ENCODE measurements at regions not wholly inside any gene's neighbourhood (a gene's known extent, or its start where the extent isn't known, plus 50 kb on each side); places are given as distances from the start of the nearest gene placed in this dataset.

DNA sequence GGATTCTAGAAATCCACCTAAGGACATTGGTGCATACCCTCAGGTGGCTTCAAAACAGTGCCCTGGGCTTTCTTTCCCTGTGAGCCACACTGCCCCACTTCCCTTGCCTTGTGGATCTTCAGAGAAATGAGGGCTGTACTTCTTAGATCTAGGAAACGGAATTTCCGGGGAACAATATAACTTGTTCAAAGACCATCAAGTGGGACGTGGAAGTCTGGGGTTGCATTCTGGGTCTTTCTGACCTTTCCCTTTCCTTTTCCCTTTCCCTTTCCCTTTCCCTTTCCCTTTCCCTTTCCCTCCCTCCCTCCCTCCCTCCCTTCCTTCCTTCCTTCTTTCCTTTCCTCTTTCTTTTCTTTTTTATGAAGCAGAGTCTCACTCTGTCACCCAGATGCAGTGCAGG, 97.1 kb upstream of the SALL1 start:
- DNase-seq (ENCODE audit: insufficient read length, low spot score) (no peak), FAIRE-seq (no peak)
- TF ChIP-seq CTCF (IDR thresholded peaks at IDR 0.05; ENCODE audit: insufficient read depth, missing control alignments) = no peak

DNA sequence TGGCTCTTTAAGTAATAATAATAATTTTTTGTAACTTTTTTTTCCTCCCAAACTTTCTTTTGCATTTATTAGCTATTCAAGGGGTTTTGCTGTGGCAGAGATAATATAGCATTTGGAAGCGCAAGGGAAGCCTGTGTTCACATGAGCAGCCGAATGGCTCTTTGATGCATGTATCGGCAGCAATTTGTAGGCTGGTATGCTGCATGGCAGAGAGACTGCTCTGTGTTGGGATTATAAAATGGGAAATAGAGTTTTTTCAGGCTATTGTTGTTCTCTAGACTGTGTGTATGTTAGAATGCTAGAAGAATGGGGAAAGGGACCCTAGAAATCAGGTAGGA, 94.6 kb upstream of the SALL1 start:
- no peak for DNase-seq (ENCODE audit: insufficient read length, low spot score)
- no peak for TF ChIP-seq CTCF (IDR thresholded peaks at IDR 0.05; ENCODE audit: insufficient read depth, missing control alignments)
- no peak for FAIRE-seq

DNA sequence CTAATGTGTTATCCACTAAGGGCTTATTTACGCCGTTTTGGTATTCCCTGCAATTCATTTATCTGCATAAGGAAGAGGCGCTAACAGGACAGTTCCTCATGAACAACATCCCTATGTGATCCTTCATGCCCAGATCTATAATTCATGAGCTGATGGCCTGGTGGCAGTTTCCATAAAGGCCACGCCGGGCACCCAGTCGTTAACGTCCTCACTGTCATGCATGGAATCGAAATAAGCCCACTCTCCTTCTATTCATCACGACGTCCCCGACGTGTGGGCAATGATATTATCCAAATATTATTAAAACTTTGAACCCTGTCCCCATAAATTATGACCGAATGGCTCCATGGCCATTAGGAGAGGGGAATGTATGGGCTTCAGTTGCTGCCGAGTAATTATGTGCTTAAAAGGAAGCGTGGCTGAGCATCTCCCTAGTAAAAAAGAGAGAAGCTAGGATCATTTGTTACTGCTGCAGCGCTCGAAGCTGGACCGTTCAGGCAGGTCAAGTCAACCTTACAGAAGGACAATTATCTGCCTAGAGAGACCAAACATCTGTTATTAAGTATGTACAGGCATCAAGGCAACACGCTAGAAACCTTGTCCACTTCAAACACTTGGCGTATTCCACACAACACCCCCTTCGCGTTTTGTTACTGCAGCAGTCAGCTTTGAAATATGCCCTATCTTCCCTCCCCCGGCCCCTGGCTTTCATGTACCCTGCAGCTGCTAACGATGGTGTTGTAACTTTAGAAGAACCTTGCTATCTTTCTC, 94.0 kb upstream of the SALL1 start:
- FAIRE-seq (no peak), DNase-seq (ENCODE audit: insufficient read length, low spot score) (no peak)
- no peak for TF ChIP-seq CTCF (IDR thresholded peaks at IDR 0.05; ENCODE audit: insufficient read depth, missing control alignments)

DNA sequence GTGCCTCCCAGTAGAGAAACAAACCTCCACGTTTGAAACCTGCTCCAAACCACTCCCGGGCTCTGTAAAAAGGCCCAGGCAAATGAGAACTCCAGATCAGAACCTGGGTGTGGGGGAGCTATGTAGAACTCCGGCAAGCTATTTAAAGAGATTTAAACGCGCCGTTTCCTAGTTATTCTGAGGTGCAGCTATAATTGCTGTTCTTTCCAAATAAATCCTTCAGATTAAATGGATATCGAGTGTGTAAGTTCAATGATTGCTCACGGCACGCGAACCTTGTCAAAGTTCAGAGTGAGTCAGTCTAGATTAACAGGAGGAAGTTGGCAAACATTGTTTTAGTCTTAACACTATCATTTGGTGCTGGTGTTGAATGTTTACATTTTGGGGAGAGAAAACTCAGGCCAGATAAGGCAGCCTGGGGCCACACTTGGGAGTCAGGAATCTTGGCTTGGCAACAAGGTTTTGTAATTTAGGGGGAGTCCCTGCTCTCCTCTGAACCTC, 92.9 kb upstream of the SALL1 start:
- no peak for TF ChIP-seq CTCF (IDR thresholded peaks at IDR 0.05; ENCODE audit: insufficient read depth, missing control alignments)
- no peak for FAIRE-seq

DNA sequence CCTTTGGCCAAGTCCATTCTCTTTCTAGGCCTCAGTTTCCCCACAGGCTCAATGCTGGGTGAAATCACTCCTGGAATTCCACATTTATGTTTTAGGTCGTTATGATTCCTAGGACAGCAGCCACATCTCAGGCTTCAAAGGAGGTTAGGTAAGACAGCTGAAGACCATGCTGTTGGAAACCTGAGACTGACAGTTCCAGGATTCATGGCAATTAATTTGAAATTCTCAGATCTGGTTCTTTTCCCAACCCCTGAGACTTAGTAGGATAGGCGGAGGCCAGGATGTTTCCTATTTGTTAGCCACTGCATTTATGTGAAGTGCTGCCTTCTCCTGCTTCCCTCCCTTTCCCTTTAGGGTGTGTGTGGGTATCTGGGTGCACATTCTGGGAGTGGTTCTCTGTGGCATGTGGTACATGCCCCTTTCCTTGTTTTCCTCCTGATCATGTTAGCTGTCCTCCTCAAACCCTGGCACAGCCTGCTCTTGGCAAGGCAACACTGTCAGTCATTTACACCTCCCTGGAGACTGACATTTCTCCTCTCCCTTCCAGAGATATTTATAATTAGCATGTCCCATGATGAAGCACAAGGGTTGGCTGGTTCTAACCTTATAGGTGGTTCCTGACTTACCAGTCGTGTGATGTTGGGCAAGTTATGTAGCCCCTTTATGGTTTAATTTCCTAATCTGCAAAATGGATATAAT, 91.4 kb upstream of the SALL1 start:
- DNase-seq (ENCODE audit: insufficient read length, low spot score) (no peak), FAIRE-seq (no peak)
- no peak for TF ChIP-seq CTCF (IDR thresholded peaks at IDR 0.05; ENCODE audit: insufficient read depth, missing control alignments)

More for the DNA sequence above, 92.9 kb upstream of the SALL1 start:
- no peak for DNase-seq (ENCODE audit: insufficient read length, low spot score)

GRCh38 chr16:51239196-51239595, 88.1 kb upstream of the SALL1 start:
- DNase-seq (ENCODE audit: insufficient read length, low spot score) (no peak), FAIRE-seq (no peak)
- TF ChIP-seq CTCF (IDR thresholded peaks at IDR 0.05; ENCODE audit: insufficient read depth, missing control alignments) = no peak

GRCh38 chr16:51237861-51238378, 86.8 kb upstream of the SALL1 start:
- DNase-seq (ENCODE audit: insufficient read length, low spot score) (no peak), FAIRE-seq (no peak)

More at GRCh38 chr16:51237861-51238378, 86.8 kb upstream of the SALL1 start:
- no peak for TF ChIP-seq CTCF (IDR thresholded peaks at IDR 0.05; ENCODE audit: insufficient read depth, missing control alignments)
